ENCODE measurements at regions not wholly inside any gene's neighbourhood (a gene's known extent, or its start where the extent isn't known, plus 50 kb on each side); places are given as distances from the start of the nearest gene placed in this dataset.

- TF ChIP-seq MAX (IDR thresholded peaks at IDR 0.05) (no peak), ATF3 (IDR thresholded peaks at IDR 0.05) (no peak), FOXA2 (IDR thresholded peaks at IDR 0.05) (no peak)
Measured at GRCh38 chrY:17067307-17067706, 812.7 kb downstream of the CDY2B start (continued).

DNA sequence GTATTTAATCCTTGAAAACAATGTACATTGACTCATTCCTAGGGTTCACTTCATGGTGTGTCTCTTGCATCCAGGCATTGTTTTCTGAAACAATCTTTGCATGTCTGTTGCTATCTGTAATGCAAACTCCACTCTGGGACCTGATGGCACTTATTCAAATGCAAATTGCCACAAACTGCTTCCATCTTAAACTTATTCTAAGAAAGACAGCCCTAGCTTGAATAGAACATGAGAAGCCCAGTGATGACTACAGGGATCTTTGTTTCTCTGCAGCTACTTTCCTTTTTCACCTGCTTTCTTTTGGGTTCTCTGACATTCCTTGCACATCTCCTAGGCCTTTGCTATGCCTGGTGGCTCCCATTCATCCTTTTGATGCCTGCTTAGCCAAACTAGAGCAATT lies 827.0 kb downstream of the CDY2B start:
- Histone ChIP-seq H3K27ac (ENCODE audit: low read depth in 1 of 2, low read length in 2 of 2) (no peak overlapping the region), H3K4me1 (ENCODE audit: control insufficient read depth in 4 of 4, insufficient read depth in 4 of 4, low read length in 3 of 4) (no peaks in the 10 kb centered on the region), H3K4me3 (ENCODE audit: low read depth in 1 of 3, low read length in 3 of 3) (no peak overlapping the region), H3K27me3 (ENCODE audit: control insufficient read depth in 4 of 4, insufficient read depth in 4 of 4, low read length in 3 of 4) (no peaks in the 10 kb centered on the region), H3K9me3 (ENCODE audit: control insufficient read depth in 4 of 4, low read length in 3 of 4) (no peaks in the 10 kb centered on the region), H3K9ac (ENCODE audit: low read depth in 1 of 2, low read length in 2 of 2) (no peak overlapping the region), H3K36me3 (ENCODE audit: control insufficient read depth in 4 of 4, insufficient read depth in 3 of 4, low read depth in 1 of 4, low read length in 3 of 4) (no peaks in the 10 kb centered on the region)
- no peak for TF ChIP-seq REST (IDR thresholded peaks at IDR 0.05)
- no peak for TF ChIP-seq SP1 (IDR thresholded peaks at IDR 0.05)
- no peak for TF ChIP-seq ATF3 (IDR thresholded peaks at IDR 0.05)
- no peak for TF ChIP-seq TAF1 (conservative IDR thresholded peaks at IDR 0.05)
- TF ChIP-seq MAX (IDR thresholded peaks at IDR 0.05), result no peak
- no peak for DNase-seq (ENCODE audit: low spot score)

DNA sequence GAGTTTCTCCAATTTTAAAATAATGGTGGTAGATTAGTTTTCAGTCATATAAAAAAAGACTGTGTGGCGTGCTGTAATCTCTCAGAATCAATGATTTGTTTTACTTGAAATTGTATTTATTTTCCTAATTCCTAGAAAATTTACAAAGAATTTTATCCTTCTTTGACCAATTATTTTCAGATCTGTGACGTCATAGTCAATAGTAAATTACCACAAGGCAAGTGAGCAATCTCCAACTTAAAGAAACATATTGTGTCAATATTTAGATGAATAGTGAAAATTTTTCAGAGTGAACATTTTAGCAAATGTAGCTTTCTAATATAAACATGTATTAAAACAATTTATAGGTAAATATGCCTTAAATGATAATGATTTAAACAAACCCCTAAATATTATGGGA lies 829.6 kb downstream of the CDY2B start:
- Histone ChIP-seq H3K27ac (ENCODE audit: low read depth in 1 of 2, low read length in 2 of 2) (no peak overlapping the region), H3K4me3 (ENCODE audit: low read depth in 1 of 3, low read length in 3 of 3) (no peak overlapping the region), H3K9me3 (ENCODE audit: control insufficient read depth in 4 of 4, low read length in 3 of 4) (peaks cover 0 to 2% (median 0%) of the 10 kb centered on the region in 4 donors), H3K27me3 (ENCODE audit: control insufficient read depth in 4 of 4, insufficient read depth in 4 of 4, low read length in 3 of 4) (no peaks in the 10 kb centered on the region), H3K36me3 (ENCODE audit: control insufficient read depth in 4 of 4, insufficient read depth in 3 of 4, low read depth in 1 of 4, low read length in 3 of 4) (no peaks in the 10 kb centered on the region), H3K4me1 (ENCODE audit: control insufficient read depth in 4 of 4, insufficient read depth in 4 of 4, low read length in 3 of 4) (no peaks in the 10 kb centered on the region), H3K9ac (ENCODE audit: low read depth in 1 of 2, low read length in 2 of 2) (no peak overlapping the region)
- no peak for DNase-seq (ENCODE audit: low spot score)
- no peak for TF ChIP-seq CTCF (IDR thresholded peaks at IDR 0.05; ENCODE audit: low read depth, low read length, missing input control)
- TF ChIP-seq FOXA1 (IDR thresholded peaks at IDR 0.05), result no peak
- no peak for TF ChIP-seq TAF1 (conservative IDR thresholded peaks at IDR 0.05)
- TF ChIP-seq ATF3 (IDR thresholded peaks at IDR 0.05), result no peak
- TF ChIP-seq SP1 (IDR thresholded peaks at IDR 0.05), result no peak
- no peak for TF ChIP-seq HNF4G (IDR thresholded peaks at IDR 0.05)
- TF ChIP-seq NR2F2 (IDR thresholded peaks at IDR 0.05), result no peak
- no peak for TF ChIP-seq YY1 (IDR thresholded peaks at IDR 0.05)
- TF ChIP-seq, protein P1, sequence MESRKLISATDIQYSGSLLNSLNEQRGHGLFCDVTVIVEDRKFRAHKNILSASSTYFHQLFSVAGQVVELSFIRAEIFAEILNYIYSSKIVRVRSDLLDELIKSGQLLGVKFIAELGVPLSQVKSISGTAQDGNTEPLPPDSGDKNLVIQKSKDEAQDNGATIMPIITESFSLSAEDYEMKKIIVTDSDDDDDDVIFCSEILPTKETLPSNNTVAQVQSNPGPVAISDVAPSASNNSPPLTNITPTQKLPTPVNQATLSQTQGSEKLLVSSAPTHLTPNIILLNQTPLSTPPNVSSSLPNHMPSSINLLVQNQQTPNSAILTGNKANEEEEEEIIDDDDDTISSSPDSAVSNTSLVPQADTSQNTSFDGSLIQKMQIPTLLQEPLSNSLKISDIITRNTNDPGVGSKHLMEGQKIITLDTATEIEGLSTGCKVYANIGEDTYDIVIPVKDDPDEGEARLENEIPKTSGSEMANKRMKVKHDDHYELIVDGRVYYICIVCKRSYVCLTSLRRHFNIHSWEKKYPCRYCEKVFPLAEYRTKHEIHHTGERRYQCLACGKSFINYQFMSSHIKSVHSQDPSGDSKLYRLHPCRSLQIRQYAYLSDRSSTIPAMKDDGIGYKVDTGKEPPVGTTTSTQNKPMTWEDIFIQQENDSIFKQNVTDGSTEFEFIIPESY (IDR thresholded peaks at IDR 0.05), result no peak
- WGBS, result 72% methylated on average over 2 of the region's 2 CpGs

All from liver (tissue), 8 donors.